Subcutaneous abdominal adipose tissue (tissue), 5 donors: ENCODE measurements at regions not wholly inside any gene's neighbourhood (a gene's known extent, or its start where the extent isn't known, plus 50 kb on each side); places are given as distances from the start of the nearest gene placed in this dataset.
"Not testable (repeated sequence)": the region's sequence is repeated elsewhere in the genome, so short reads cannot be mapped to it uniquely, and the experiment has no call there.

Experiments used
- H3K27ac ChIP-seq: one replicate; pipeline ENCODE4 v1.7.0; 2013; ENCODE audit warnings: low read depth, mild to moderate bottlenecking, inconsistent platforms, low read length, moderate library complexity
- H3K27me3 ChIP-seq, 5 donors: one replicate each; pipeline ENCODE4 v1.7.0; 2013; ENCODE audit warnings: low read length in 5 of 5, inconsistent platforms in 1 of 5; ENCODE audit not compliant: control insufficient read depth in 5 of 5, insufficient read depth in 4 of 5
- H3K36me3 ChIP-seq, 5 donors: one replicate each; pipeline ENCODE4 v1.7.0; 2013; ENCODE audit warnings: low read length in 5 of 5; ENCODE audit not compliant: control insufficient read depth in 5 of 5, insufficient read depth in 5 of 5
- H3K4me1 ChIP-seq, 5 donors: one replicate each; pipeline ENCODE4 v1.7.0; 2013; ENCODE audit warnings: low read length in 5 of 5, mild to moderate bottlenecking in 3 of 5, moderate library complexity in 1 of 5; ENCODE audit not compliant: control insufficient read depth in 5 of 5, insufficient read depth in 5 of 5
- H3K4me3 ChIP-seq, 5 donors: one replicate each; pipeline ENCODE4 v1.7.0; 2013; ENCODE audit warnings: low read length in 5 of 5, low read depth in 1 of 5
- H3K9ac ChIP-seq, 5 donors: one replicate each; pipeline ENCODE4 v1.7.0; 2013; ENCODE audit warnings: low read length in 5 of 5, mild to moderate bottlenecking in 4 of 5, moderate library complexity in 3 of 5
- H3K9me3 ChIP-seq, 5 donors: one replicate each; pipeline ENCODE4 v1.7.0; 2013; ENCODE audit warnings: low read length in 5 of 5; ENCODE audit not compliant: control insufficient read depth in 5 of 5
- donor health status: healthy.
- donor health status: healthy.
- donor health status: healthy.
- donor health status: healthy.
- donor health status: healthy.

- Histone ChIP-seq H3K9me3 (peaks cover 3 to 14% (median 11%) of the 10 kb centered on the region in 5 donors), H3K9ac (no peak overlapping the region), H3K27ac (no peak overlapping the region), H3K27me3 (peaks cover 0 to 2% (median 0%) of the 10 kb centered on the region in 5 donors), H3K4me1 (no peaks in the 10 kb centered on the region), H3K36me3 (no peaks in the 10 kb centered on the region), H3K4me3 (no peak overlapping the region)
Measured at GRCh38 chr14:88104710-88105109, 99.8 kb downstream of the GPR65 start.

GRCh38 chr14:88106377-88106776 lies 101.4 kb downstream of the GPR65 start:
- Histone ChIP-seq H3K9ac (no peak overlapping the region), H3K36me3 (no peaks in the 10 kb centered on the region), H3K4me1 (no peaks in the 10 kb centered on the region), H3K9me3 (peaks cover 3 to 14% (median 11%) of the 10 kb centered on the region in 5 donors), H3K4me3 (no peak overlapping the region), H3K27ac (no peak overlapping the region), H3K27me3 (peaks cover 0 to 2% (median 0%) of the 10 kb centered on the region in 5 donors)

GRCh38 chr14:88127669-88128068 lies 122.7 kb downstream of the GPR65 start:
- not testable (repeated sequence) for H3K36me3 ChIP-seq, H3K9me3 ChIP-seq, H3K4me3 ChIP-seq, H3K27ac ChIP-seq, H3K27me3 ChIP-seq, H3K9ac ChIP-seq
- peaks cover 0 to 24% (median 21%) of the 10 kb centered on the region in 5 donors for H3K4me1 ChIP-seq

- no peaks in the 10 kb centered on the region for H3K36me3 ChIP-seq
- no peak overlapping the region for H3K27ac ChIP-seq
- peaks cover 0 to 7% (median 0%) of the 10 kb centered on the region in 5 donors for H3K9me3 ChIP-seq
- no peak overlapping the region for H3K9ac ChIP-seq
- H3K4me1 ChIP-seq, result peaks cover 0 to 24% (median 21%) of the 10 kb centered on the region in 5 donors
- no peak overlapping the region for H3K4me3 ChIP-seq
- H3K27me3 ChIP-seq, result no peaks in the 10 kb centered on the region
Measured at GRCh38 chr14:88128816-88129215, 123.9 kb downstream of the GPR65 start.

GRCh38 chr14:88129306-88130056 lies 124.5 kb downstream of the GPR65 start:
- H3K36me3 ChIP-seq, result no peaks in the 10 kb centered on the region
- H3K9me3 ChIP-seq, result peaks cover 0 to 7% (median 0%) of the 10 kb centered on the region in 5 donors
- no peaks in the 10 kb centered on the region for H3K27me3 ChIP-seq
- no peak overlapping the region for H3K4me3 ChIP-seq
- H3K27ac ChIP-seq, result peak overlapping the region; percentile 65
- peaks cover 0 to 24% (median 21%) of the 10 kb centered on the region in 5 donors for H3K4me1 ChIP-seq
- H3K9ac ChIP-seq, result peak overlapping the region in 1 of 5 donors; percentile 14

GRCh38 chr14:88130057-88130432 lies 125.1 kb downstream of the GPR65 start:
- Histone ChIP-seq H3K4me3 (peak overlapping the region in 1 of 5 donors; percentile 33), H3K27ac (peak overlapping the region; percentile 65), H3K4me1 (peaks cover 0 to 24% (median 21%) of the 10 kb centered on the region in 5 donors), H3K9ac (peak overlapping the region in 1 of 5 donors; percentile 14), H3K36me3 (no peaks in the 10 kb centered on the region), H3K9me3 (peaks cover 0 to 7% (median 0%) of the 10 kb centered on the region in 5 donors), H3K27me3 (no peaks in the 10 kb centered on the region)
